Fibroblast of skin of left quadriceps (primary cell): ENCODE measurements at regions not wholly inside any gene's neighbourhood (a gene's known extent, or its start where the extent isn't known, plus 50 kb on each side); places are given as distances from the start of the nearest gene placed in this dataset.

Source experiments
- DNase-seq, 2 experiments: peaks; one replicate each; pipeline ENCODE4 v3.0.0-alpha.2; 2013; ENCODE audit warnings: low read depth in 2 of 2

DNA sequence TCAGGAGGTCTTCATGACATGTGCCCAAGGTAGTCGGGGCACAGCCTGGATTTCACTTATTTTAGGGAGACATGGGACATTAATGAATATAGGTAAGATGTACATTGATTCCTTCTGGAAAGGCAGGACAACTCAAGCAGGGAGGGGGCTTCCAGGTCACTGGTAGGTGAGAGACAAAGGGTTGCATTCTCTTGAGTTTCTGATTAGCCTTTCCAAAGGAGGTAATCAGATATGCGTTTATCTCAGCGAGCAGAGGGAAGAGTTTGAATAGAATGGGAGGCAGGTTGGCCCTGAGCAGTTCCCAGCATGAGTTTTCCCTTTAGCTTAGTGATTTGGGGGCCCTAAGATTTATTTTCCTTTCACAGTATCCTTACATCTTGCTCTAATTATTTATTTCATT is 443.8 kb upstream of the EEF2KMT start:
- no peak for DNase-seq

DNA sequence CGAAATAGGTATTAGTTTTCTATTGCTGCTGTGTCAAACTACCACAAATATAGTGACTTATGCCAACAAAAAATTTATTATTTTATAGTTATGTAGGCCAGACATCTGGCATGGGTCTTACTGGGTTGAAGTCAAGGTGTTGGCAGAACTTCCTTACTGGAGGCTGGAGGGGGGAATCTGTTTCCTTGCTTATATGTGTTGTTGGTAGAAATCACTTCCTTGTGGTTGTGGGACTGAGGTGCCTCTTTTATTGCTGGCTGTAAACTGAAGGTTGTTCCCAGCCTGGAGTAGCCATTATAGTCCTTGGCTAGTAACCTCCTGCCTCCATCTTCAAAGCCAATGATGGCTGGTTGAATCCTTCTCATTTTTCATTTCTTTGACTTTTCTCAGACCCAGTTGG is 439.8 kb upstream of the EEF2KMT start:
- DNase-seq, result no peak

DNA sequence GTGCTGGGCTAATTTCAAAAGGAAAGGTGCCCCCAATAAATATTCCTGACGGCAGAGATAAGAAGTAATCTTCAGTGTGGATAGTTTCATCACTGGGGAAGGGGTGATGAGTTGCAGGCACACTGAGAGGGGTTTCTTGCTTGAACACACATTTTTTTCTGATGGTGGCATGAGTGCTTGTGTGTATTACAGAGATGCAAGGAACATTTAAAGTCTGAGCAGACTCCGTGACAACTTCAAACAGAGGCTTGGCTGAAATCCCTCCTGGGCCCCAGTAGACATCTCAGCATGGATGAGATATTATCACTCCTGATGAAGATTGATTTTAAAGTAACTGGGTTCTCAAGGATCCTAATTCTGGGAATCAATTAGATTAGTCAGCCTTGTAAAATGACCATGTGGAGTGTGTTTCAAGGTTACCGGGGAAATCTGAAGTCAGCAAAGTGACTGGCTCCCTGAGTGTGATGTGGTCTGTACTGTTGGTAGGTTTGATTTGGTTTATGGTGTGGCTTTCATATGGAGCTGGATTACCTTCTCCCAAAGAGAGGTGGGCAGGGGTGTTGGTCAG is 435.8 kb upstream of the EEF2KMT start:
- DNase-seq, result no peak

DNA sequence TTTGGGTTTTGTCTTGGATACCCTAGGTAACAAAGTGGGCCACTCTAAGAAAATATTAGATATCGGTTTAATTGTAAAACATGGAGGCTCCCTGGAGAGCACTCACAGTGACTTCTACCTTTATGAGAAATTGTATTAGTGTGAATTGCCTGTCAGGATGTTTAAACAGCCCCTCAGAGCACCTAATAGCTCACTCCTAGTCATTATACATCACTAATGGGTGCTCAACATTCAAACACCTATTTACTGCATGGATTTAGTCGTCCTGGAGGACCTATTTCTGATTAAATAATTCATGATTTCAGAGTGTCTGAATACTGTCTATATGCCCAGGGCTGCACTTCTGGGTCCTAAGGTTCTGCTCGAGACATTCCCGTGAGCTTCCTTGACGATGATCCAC is 430.2 kb upstream of the EEF2KMT start:
- no peak for DNase-seq

DNA sequence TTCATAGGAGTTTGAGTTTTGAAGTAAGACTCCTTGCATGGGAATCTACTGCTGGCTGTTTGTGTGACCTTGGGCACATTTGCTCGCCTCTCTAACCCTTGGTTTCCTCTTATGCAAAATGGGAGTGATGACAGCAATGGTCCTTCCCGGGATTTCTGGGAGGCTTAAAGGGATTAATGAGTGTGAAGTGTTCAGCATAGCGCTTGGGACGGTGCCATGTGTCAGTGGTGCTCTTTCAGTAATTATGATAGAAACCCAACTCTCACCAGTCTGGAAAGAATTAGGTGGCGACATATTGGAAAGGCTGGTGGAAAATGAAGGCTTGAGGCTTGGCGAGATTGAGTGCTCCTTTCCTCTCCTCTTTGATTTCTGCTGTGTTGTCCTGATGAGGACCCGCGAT is 429.2 kb upstream of the EEF2KMT start:
- DNase-seq, result no peak

DNA sequence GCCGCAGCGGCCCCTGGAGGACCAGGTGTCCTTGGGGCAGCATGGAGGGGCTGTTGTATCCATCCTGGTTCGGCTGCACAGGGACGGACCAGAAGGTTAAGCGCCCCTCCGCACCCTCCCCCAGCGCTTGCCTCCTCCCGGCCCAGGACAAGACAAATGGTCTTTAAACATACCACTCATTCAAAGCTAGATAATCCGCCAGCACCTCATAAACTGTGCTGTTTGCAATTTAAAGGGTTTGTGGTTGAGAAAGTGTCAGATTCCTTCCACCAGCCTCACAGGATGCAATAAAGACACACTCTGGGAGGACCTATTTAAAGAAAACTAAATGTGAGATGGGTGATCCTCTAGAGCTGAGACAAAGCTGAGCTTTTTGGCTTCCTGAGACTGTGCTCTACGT is 426.2 kb upstream of the EEF2KMT start:
- DNase-seq, result no peak

DNA sequence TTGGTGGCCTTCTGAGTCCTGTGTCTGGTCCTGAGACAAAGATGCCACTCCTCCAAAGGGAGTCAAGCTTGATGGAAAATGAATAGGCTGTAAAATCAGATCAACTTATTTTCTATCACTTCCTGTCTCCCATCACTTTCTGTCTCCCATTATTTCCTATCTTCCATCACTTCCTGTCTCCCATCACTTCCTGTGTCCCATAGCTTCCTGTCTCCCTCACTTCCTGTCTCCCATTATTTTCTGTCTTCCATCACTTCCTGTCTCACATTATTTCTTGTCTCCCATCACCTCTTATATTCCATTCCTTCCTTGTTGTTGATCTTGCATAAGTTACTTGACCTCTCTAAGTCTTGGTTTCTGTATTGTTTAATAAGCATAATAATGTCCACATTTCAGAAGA is 418.5 kb upstream of the EEF2KMT start:
- DNase-seq, result no peak

DNA sequence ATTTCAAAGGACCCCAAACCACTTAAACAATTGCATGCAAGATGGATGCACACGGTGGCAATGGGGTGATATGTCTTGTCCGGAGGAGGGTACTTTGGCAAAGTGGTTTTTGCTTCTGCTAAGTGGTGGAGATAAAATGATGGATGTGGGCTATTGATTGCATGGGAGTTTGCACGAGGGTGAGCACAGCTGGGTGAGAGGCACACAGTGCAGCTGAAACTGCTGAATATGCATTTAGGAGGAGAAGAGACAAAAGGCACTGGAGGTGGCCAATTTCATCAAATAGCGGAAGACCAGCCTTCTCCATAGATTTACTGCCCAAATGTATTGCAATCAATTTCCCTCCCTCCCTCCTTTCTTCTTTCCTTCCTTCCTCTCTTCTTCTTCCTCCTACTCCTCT is 414.4 kb upstream of the EEF2KMT start:
- no peak for DNase-seq

DNA sequence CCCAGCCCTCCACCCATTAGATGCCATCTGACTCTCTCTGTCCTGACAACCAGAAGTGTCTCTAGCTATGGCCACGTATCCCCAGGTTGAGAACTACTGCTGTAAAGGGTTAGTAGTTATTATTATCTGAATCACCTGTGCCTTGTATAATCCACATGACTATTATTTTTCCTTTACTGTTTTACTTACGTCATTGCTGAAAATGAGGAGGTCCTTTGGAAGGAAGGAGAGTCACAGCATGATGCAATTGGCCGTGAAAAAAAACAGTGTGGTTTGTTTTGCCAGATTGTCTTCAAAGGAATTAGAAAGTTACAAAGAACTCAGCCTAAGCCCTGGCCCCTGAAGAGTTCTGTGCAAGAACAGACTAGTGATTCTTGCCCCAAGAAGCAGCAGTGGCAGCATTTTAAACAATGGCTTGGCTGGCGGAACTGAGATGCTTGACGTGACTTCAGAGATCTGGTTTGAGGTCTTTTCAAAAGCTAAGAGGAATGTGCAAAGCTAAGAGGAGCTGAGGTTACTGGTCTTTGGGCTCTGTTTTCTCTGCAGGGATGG is 413.3 kb upstream of the EEF2KMT start:
- no peak for DNase-seq

DNA sequence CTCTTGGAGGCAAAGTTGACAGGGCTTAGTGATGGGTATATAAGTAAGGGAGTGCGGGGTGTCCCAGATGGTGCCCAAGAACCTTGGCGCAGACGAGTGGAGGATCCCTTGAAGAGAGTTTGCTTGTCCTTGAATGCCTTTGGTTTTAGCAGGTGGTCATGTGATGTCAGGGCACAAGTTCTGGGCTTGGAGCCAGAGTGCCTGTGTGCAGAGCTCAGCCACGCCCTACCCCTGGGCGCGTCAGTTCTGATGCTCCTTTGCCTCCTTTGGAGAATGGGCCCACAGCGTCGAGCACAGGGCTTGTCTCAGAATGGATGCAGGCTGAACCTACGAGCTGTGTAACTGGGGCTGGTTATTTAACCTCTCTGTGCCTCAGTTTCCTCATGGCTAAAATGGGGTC is 412.2 kb upstream of the EEF2KMT start:
- DNase-seq, result no peak

DNA sequence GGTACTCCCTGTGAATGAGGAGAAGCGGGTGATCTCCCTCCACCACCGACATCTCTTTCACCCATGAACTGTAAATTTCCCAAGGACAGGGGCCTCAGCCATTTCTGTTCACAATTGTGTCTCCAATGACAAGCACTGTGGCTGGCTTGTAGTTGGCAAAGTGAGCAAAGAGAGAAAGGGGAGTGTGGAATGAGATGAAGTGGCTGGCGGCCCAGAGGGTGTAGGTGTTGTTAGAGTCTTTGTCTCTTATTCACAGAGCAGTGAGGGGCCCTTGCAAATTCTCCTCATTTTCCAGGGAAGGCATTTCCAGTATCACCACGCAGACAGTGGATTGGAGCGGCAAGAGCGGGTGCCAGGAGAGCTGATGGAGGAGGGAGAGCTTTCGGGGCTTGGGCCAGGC is 411.7 kb upstream of the EEF2KMT start:
- no peak for DNase-seq

DNA sequence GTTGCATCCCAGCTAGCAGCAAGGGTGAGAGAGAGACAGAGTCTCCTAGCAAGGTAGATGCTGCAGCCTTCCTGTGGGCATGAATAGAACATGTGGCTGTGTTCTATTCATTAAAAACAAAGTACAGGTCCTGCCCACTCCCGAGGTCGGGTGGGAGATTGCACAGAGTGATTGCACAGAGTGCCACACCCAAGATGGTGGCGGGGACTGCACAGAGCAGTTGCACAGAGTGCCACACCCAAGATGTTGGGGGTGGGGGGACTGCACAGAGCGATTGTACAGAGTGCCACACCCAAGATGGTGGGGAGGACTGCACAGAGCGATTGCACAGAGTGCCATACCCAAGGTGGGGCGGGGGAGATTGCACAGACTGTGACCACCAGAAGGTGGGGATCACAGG is 410.8 kb upstream of the EEF2KMT start:
- no peak for DNase-seq

DNA sequence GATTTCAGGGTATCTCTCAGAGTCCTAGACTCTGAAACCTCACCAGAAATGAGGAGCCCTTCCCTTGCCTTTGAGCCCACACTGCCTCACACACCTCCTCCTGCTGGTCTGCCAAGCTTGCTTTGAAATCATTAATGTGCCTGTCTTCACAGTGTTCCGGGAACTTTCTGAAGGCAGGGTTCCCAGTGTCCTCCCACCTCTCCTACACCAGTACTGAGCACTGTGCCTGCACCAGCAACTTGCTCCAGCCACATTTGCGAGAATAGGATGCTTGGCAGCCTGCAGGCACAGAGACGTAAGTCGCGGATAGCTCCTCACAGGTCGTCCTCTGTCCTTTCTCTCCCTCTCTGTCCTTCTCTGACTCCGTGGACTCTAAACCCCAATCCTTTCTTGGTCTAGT is 408.4 kb upstream of the EEF2KMT start:
- DNase-seq, result no peak

DNA sequence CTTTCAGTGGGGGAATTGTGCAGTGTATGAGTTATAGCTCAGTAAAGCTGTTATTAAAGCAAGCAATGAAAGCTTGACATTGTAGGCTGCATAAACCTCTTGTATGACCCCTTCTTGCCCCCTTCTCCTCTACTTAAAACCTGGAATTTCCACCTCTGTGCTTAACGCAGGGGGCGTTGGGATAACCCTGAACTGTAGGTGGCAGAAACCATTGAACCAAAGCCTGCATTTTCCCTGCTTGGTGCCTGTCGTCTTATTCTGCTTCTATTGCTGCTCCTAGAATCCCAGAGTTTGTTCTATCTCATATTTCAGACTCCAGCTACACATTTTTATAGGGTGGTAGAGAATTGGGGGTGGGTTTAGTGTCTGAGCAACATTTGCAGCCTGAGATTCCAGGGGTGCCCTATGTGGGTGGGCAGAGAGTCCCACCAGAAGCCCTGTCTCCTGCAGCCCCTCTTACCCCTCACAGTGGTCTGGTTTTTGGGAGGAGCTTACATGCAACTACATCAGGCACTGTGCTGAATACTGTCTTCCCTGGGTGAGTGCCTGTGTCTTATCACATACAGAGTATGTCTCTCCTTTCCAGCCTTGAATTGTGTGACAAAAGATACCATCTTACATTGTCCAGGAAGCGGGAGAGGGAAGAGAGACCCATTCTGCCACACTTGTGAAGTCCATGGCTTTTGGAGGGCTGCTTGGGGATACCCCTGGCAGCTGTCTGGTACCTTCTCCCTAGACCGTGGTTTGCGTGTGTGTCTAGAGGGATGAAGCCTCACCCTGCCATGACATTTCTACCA is 407.7 kb upstream of the EEF2KMT start:
- no peak for DNase-seq

DNA sequence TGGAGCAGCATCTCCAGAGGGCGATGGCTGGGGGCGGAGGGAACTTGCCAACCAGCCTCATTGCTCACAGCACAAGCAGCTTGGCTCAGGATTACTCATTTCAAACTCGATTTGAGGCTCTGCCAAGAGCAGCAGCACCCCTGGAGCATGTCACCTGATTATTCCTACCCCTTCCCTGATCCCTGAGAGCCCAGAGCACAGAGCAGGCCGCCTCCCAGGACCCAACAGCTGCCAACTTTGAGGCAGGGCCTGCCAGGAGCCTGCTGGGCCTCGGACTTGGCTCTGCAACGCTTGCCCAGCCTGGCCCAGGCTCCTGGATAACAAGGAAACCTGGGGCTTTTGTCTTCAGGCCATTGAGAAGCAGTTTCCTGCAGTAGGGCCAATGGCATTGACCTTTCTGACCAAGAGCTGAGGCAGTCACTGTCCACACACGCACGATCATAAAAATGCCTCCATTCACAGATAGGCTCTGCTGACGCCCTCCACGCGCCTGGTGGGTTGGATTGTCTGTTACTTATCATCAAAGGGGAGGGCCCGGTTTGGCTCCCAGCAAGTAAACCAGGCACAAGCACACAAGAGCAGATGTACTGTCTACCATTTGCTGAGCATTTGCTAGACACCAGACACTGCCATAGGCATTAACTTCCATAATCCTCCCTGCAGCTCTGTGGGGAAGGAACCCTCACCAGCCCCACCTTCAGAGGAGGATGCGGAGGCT is 406.6 kb upstream of the EEF2KMT start:
- DNase-seq, result no peak

DNA sequence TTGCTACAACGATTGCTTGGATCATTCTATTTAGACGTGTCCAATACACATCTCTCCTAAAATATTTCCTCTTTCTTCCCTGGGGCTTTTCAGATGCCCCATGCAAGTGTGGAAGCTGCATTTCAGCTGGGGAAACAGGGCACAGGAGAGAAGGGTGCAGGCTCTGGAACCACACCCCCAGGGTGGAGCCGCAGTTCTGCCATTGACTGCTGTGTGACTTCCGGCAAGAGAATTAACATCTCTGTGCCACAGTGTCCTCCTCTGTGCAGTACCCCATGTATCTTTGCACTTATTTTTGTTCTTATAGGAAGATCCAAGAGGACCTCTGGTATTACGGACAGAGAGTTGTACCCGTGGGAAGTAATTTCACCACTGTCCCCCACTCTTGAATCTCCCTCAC is 405.3 kb upstream of the EEF2KMT start:
- DNase-seq, result no peak

DNA sequence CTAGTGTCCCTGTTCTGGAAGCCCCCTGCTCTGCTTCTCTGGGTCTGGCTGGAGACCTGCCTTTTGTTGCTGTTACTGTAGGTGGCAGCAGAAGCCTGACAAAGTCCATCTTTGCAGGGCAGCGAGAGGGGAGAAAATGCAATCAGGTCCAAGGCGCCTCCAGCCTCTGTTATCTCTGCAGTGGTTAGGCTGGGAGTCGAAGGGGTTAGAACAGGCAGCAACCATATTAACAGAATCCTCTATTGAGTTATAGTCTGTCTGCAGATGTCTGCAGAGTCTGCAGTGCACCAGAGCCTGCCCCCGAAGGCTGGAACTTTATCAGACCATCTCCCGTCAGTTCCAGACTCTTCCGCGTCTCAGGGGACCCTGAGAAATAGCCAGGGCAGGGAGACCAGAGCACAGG is 404.9 kb upstream of the EEF2KMT start:
- DNase-seq, result no peak

DNA sequence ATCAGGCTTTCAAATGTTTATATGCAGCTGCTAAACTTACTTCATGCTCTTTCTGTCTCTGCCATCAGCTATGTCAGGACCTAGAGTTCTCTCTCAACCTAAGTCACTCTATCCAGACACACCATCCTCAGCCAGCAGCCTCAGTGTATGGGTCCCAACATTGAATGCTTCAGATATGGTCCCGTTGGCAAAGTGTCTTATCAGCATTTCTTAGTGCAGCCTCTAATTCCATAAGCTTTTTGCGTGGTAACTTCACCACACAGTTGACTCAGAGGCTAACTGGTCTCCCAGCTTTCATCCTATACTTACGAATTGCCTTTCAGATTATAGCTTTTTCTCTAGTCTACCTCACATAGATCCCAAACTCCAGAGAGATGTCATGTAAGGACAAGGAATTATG is 402.9 kb upstream of the EEF2KMT start:
- DNase-seq, result no peak

DNA sequence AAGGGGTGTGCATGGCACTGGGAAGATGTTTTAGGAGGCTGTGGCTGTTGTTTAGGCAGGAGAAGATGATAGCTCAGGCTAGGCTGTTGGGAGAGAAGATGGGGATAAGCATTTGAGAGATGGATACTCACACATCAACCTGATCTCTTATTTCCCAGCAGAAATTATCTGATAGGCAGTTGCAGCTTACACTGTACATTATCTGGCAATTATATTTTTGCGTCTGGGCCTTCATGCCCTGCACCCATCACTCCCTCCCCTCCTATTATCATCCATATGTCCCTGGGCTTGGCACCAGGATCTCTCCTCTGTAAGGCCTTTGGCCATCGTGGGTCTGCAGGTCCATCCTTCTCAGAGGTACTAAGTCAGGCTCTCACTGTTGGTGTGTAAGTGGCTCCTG is 401.0 kb upstream of the EEF2KMT start:
- no peak for DNase-seq

DNA sequence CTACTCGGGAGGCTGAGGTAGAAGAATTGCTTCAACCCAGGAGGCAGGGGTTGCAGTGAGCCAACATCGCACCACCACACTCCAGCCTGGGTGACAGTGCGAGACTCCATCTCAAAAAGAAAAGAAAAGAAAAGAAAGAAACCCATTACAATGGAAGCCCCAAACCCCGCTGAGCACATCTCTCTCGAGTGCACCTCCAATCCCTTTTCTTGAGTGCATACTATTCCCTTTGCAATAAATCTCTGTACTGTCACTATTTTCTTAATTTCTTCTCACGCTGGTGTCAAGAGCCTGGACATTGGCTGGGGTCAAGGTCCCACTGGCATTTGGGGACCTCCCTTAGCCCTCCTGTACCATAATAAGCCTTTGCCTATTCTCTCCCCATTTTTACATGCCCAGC is 398.4 kb upstream of the EEF2KMT start:
- no peak for DNase-seq

DNA sequence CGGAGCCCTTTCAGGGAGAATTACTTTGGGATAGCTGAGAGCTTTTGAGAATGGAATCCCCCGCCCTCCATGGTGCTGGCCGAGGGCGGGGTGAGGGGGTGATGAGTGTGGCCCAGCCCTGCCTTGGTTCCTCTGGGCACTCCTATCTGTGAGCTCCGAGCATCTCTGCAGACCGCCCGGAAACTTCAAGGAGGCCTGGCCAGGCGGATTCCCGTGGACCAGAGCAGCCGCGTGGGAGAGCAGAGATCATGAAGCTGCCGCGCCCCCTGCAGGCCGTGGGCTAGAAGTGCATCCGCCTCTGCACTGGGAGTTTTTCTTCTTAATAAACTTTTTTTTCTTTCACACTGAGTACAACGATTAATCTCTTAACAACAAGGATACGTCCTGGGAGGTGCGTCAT is 392.9 kb upstream of the EEF2KMT start:
- no peak for DNase-seq

DNA sequence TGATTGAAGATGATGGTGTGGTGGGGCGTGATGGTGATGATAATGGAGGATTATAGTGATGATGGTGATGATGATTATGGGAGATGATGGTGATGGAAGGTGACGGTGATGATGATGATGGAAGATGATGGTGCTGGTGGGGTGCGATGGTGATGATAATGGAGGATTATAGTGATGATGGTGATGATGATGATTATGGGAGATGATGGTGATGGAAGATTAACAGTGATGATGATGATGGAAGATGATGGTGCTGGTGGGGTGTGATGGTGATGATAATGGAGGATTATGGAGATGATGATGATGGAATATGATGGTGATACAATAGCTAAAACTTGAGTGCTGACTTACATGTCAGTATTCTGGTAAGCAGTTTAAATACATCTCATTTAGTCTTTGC is 391.0 kb upstream of the EEF2KMT start:
- no peak for DNase-seq

DNA sequence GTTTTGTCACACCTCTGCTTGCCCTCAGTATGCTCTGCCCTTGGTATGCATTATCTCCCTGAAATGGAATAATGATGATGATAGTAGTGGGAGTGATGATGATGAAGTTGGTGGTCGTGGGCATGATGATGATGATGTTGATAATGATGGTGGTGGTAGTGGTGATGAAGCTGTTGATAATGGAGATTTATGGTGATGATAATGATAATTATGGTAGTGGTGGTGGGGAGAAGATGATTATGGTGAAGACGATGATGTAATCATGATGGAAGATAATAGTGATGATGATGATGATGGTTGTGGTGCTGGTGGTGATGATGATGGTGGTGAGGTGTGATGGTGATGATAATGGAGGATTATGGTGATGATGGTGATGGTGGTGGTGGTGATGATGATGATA is 390.1 kb upstream of the EEF2KMT start:
- no peak for DNase-seq
